ENCODE measurements at regions not wholly inside any gene's neighbourhood (a gene's known extent, or its start where the extent isn't known, plus 50 kb on each side); places are given as distances from the start of the nearest gene placed in this dataset.

DNA sequence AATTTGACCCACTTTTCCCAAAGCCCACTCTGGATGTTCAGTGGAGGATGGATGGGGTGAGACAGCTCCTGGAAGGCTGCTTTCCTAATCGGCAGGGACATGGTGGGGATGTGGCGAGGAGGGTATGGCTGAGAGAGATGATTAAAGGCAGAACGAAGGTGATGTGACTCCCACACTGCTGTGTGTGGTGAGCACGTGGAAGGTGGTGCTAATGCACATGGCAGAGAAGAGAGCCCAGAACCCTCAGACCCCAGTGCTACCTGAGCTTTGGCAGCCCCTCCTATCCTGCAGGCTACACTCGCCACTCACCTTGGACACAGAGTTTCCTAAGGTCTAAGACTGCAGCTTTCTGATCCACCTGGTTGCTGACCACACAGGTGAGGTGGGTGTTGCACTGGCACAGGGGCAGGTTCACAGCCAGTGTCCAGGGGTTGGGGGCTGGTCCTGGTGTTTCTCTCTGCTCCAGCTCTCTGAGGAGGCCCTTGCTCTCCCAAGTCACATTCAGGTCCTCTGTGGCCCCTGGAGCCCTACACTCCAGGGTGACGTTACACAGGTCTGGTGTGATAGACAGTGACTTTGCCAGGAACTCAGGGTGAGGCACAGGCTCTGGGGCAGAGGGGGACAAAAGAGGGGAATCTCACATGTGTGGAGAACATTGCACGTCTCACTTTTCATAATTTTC is 151.4 kb upstream of the ETV3 start (continued):
- TF ChIP-seq ZNF70 (CRISPR knock-in tag; IDR thresholded peaks at IDR 0.05) (no peak), ZFP30 (CRISPR knock-in tag; IDR thresholded peaks at IDR 0.05) (no peak), TCF4 (CRISPR knock-in tag; IDR thresholded peaks at IDR 0.05; ENCODE audit: borderline replicate concordance) (no peak), CREB5 (CRISPR knock-in tag; IDR thresholded peaks at IDR 0.05; ENCODE audit: low read depth) (no peak), ZNF565 (CRISPR knock-in tag; conservative IDR thresholded peaks at IDR 0.05; ENCODE audit: low read depth) (no peak), ISL1 (CRISPR knock-in tag; IDR thresholded peaks at IDR 0.05) (no peak)
- TF ChIP-seq, protein P1, sequence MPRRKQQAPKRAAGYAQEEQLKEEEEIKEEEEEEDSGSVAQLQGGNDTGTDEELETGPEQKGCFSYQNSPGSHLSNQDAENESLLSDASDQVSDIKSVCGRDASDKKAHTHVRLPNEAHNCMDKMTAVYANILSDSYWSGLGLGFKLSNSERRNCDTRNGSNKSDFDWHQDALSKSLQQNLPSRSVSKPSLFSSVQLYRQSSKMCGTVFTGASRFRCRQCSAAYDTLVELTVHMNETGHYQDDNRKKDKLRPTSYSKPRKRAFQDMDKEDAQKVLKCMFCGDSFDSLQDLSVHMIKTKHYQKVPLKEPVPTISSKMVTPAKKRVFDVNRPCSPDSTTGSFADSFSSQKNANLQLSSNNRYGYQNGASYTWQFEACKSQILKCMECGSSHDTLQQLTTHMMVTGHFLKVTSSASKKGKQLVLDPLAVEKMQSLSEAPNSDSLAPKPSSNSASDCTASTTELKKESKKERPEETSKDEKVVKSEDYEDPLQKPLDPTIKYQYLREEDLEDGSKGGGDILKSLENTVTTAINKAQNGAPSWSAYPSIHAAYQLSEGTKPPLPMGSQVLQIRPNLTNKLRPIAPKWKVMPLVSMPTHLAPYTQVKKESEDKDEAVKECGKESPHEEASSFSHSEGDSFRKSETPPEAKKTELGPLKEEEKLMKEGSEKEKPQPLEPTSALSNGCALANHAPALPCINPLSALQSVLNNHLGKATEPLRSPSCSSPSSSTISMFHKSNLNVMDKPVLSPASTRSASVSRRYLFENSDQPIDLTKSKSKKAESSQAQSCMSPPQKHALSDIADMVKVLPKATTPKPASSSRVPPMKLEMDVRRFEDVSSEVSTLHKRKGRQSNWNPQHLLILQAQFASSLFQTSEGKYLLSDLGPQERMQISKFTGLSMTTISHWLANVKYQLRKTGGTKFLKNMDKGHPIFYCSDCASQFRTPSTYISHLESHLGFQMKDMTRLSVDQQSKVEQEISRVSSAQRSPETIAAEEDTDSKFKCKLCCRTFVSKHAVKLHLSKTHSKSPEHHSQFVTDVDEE (CRISPR knock-in tag; IDR thresholded peaks at IDR 0.05) = no peak

DNA sequence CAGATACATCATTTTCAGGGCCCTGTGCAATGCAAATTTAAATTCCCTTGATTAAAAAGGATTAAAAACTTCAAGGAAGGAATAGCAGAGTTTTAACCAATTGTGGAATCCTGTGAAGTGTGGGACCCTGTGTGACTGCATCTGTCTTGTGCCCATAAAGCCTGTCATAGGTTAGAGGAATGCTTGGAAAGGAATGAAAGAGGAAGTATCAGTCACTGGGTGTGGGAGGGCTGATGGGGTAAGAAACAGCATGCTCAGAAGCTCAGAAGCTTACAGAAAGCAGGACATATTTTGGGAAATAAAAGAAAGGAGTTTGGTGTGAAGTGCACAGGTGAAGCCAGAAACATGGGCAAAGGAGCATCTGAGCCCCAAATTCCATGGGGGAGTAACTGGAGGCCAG is 150.8 kb upstream of the ETV3 start:
- ATAC-seq = no peak
- TF ChIP-seq BACH2 (CRISPR knock-in tag; IDR thresholded peaks at IDR 0.05; ENCODE audit: borderline replicate concordance) = no peak
- TF ChIP-seq ZNF70 (CRISPR knock-in tag; IDR thresholded peaks at IDR 0.05) = no peak
- TF ChIP-seq ZFP30 (CRISPR knock-in tag; IDR thresholded peaks at IDR 0.05) = no peak
- TF ChIP-seq TOX (CRISPR knock-in tag; IDR thresholded peaks at IDR 0.05; ENCODE audit: borderline replicate concordance) = no peak
- TF ChIP-seq, protein P2, sequence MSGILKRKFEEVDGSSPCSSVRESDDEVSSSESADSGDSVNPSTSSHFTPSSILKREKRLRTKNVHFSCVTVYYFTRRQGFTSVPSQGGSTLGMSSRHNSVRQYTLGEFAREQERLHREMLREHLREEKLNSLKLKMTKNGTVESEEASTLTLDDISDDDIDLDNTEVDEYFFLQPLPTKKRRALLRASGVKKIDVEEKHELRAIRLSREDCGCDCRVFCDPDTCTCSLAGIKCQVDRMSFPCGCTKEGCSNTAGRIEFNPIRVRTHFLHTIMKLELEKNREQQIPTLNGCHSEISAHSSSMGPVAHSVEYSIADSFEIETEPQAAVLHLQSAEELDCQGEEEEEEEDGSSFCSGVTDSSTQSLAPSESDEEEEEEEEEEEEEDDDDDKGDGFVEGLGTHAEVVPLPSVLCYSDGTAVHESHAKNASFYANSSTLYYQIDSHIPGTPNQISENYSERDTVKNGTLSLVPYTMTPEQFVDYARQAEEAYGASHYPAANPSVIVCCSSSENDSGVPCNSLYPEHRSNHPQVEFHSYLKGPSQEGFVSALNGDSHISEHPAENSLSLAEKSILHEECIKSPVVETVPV (CRISPR knock-in tag; IDR thresholded peaks at IDR 0.05) = no peak
- no peak for TF ChIP-seq ISL1 (CRISPR knock-in tag; IDR thresholded peaks at IDR 0.05)
- no peak for TF ChIP-seq SNAI2 (CRISPR knock-in tag; IDR thresholded peaks at IDR 0.05)
- TF ChIP-seq ARNTL (CRISPR knock-in tag; IDR thresholded peaks at IDR 0.05; ENCODE audit: borderline replicate concordance, low read depth) = no peak
- no peak for TF ChIP-seq ZFP3 (CRISPR knock-in tag; IDR thresholded peaks at IDR 0.05)
- no peak for TF ChIP-seq ESRRG (CRISPR knock-in tag; IDR thresholded peaks at IDR 0.05)
- no peak for TF ChIP-seq CSDC2 (CRISPR knock-in tag; IDR thresholded peaks at IDR 0.05)

GRCh38 chr1:157288492-157288891 is 150.3 kb upstream of the ETV3 start:
- TF ChIP-seq, protein P2 (CRISPR knock-in tag; IDR thresholded peaks at IDR 0.05) = no peak
- TF ChIP-seq, protein P1 (CRISPR knock-in tag; IDR thresholded peaks at IDR 0.05) = no peak
- TF ChIP-seq ARNTL (CRISPR knock-in tag; IDR thresholded peaks at IDR 0.05; ENCODE audit: borderline replicate concordance, low read depth) (no peak), SNAI2 (CRISPR knock-in tag; IDR thresholded peaks at IDR 0.05) (no peak), CREB5 (CRISPR knock-in tag; IDR thresholded peaks at IDR 0.05; ENCODE audit: low read depth) (no peak), BACH2 (CRISPR knock-in tag; IDR thresholded peaks at IDR 0.05; ENCODE audit: borderline replicate concordance) (no peak), GLIS3 (CRISPR knock-in tag; IDR thresholded peaks at IDR 0.05) (no peak), PPARA (CRISPR knock-in tag; IDR thresholded peaks at IDR 0.05; ENCODE audit: borderline replicate concordance) (no peak), ZNF8 (CRISPR knock-in tag; IDR thresholded peaks at IDR 0.05) (no peak), ISL1 (CRISPR knock-in tag; IDR thresholded peaks at IDR 0.05) (no peak), ZFP3 (CRISPR knock-in tag; IDR thresholded peaks at IDR 0.05) (no peak), POU6F1 (CRISPR knock-in tag; IDR thresholded peaks at IDR 0.05; ENCODE audit: borderline replicate concordance, low read depth) (no peak)
- ATAC-seq = no peak

Data from SK-N-SH treated with all-trans-retinoic acid at 6 μM for 48 hours (cell line).